Mesendoderm (in vitro differentiated cells): ENCODE measurements at regions not wholly inside any gene's neighbourhood (a gene's known extent, or its start where the extent isn't known, plus 50 kb on each side); places are given as distances from the start of the nearest gene placed in this dataset.

Source experiments
- DNase-seq: peaks from one replicate; pipeline ENCODE4 v3.0.0; 2013
- H2AK5ac ChIP-seq: 2 replicates; pipeline ENCODE4 v1.6.1; 2013; ENCODE audit warnings: low read length, inconsistent platforms
- H2BK120ac ChIP-seq: 2 replicates; pipeline ENCODE4 v1.6.1; 2013; ENCODE audit warnings: low read depth, mild to moderate bottlenecking, low read length, moderate library complexity, mixed read lengths
- H2BK15ac ChIP-seq: replicated peaks from 2 replicates; pipeline ENCODE4 v1.6.1; 2013; ENCODE audit warnings: low read depth, mild to moderate bottlenecking, moderate library complexity
- H2BK5ac ChIP-seq: 2 replicates; pipeline ENCODE4 v1.6.1; 2013; ENCODE audit warnings: low read length, inconsistent platforms
- H3K18ac ChIP-seq: 2 replicates; pipeline ENCODE4 v1.6.1; 2013; ENCODE audit warnings: mild to moderate bottlenecking, low read length, mixed read lengths
- H3K23ac ChIP-seq: one replicate; pipeline ENCODE4 v1.6.1; 2013; ENCODE audit warnings: low read length
- H3K27ac ChIP-seq: 2 replicates; pipeline ENCODE4 v1.5.1; 2013; ENCODE audit warnings: low read depth, mild to moderate bottlenecking, inconsistent platforms, low read length, moderate library complexity
- H3K27me3 ChIP-seq: 2 replicates; pipeline ENCODE4 v1.6.1; 2013; ENCODE audit warnings: low read length, control low read depth, mild to moderate bottlenecking, inconsistent platforms; ENCODE audit not compliant: insufficient read depth, poor library complexity
- H3K36me3 ChIP-seq: 2 replicates; pipeline ENCODE4 v1.6.1; 2013; ENCODE audit warnings: low read length, inconsistent platforms; ENCODE audit not compliant: control insufficient read depth, insufficient read depth
- H3K4ac ChIP-seq: one replicate; pipeline ENCODE4 v1.6.1; 2013; ENCODE audit warnings: low read depth, mild to moderate bottlenecking, low read length, moderate library complexity
- H3K4me1 ChIP-seq: 2 replicates; pipeline ENCODE4 v1.6.1; 2013; ENCODE audit warnings: low read depth, low read length, inconsistent platforms; ENCODE audit not compliant: control insufficient read depth
- H3K4me2 ChIP-seq: 2 replicates; pipeline ENCODE4 v1.6.1; 2013; ENCODE audit warnings: low read length
- H3K4me3 ChIP-seq: 2 replicates; pipeline ENCODE4 v1.5.1; 2013; ENCODE audit warnings: mild to moderate bottlenecking, low read length
- H3K56ac ChIP-seq: one replicate; pipeline ENCODE4 v1.6.1; 2013; ENCODE audit warnings: low read length
- H3K79me1 ChIP-seq: 2 replicates; pipeline ENCODE4 v1.6.1; 2013; ENCODE audit warnings: low read length, inconsistent platforms
- H3K79me2 ChIP-seq: 2 replicates; pipeline ENCODE4 v1.6.1; 2013; ENCODE audit warnings: mild to moderate bottlenecking, low read length; ENCODE audit not compliant: control insufficient read depth, insufficient read depth
- H3K9ac ChIP-seq: 2 replicates; pipeline ENCODE4 v1.6.1; 2013; ENCODE audit warnings: low read length, inconsistent platforms
- H4K5ac ChIP-seq: one replicate; pipeline ENCODE4 v1.6.1; 2013; ENCODE audit warnings: low read length
- H4K8ac ChIP-seq: one replicate; pipeline ENCODE4 v1.6.1; 2013; ENCODE audit warnings: low read depth, mild to moderate bottlenecking, control low read depth, low read length, moderate library complexity
- WGBS: extraction: QIAGEN DNeasy Blood & Tissue Kit; methylation state at CpG from one replicate; pipeline ENCODE4 v1.1.7; 2013; ENCODE audit warnings: low lambda C conversion rate, missing lambda C conversion rate; ENCODE audit not compliant: insufficient coverage; ENCODE audit errors: extremely low coverage; 5-methylcytosine and 5-hydroxymethylcytosine counted together

DNA sequence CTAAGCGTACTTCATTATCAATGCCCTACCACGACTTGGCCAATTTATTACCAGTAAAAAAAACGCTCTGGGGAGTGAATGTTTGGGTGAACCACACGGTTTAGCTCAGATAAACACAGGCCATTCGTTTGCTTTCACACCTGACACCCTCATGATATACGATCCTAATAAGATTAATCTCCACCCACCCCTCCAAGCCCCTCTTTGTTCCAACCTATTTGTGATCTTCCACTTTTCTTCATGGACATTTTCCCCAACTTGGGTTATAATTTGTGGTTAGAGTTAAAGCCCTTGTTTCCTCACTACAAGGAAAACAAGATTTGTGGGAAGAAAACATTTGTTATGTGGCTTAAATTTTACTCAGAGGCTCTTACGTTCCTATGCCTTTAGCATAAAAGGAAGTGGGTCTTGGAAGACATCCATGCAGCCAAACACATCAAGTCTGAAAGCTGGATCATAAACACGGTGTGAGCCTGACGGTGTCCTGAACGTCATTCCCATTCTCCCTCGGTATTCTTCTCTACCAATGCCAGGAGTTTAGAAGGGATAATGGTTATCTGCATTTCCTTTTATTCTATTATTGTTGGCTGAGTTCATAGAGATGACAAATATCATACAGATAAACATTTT, 518.9 kb downstream of the NR2F2 start:
- Histone ChIP-seq H2BK15ac (no peak overlapping the region), H3K27ac (no peak overlapping the region), H2AK5ac (no peak overlapping the region), H4K8ac (no peak overlapping the region), H4K5ac (no peak overlapping the region), H3K36me3 (no peaks in the 10 kb centered on the region), H3K23ac (no peak overlapping the region), H3K4ac (no peak overlapping the region), H3K4me2 (no peak overlapping the region), H3K18ac (no peak overlapping the region), H3K27me3 (no peaks in the 10 kb centered on the region), H3K56ac (no peak overlapping the region), H3K4me3 (no peak overlapping the region), H3K79me1 (no peaks in the 10 kb centered on the region), H3K79me2 (no peaks in the 10 kb centered on the region), H2BK5ac (no peak overlapping the region), H3K9ac (no peak overlapping the region), H3K4me1 (no peaks in the 10 kb centered on the region), H2BK120ac (no peak overlapping the region)
- DNase-seq: no peak
- WGBS: no CpG with 5 or more reads among the region's 11 CpGs

DNA sequence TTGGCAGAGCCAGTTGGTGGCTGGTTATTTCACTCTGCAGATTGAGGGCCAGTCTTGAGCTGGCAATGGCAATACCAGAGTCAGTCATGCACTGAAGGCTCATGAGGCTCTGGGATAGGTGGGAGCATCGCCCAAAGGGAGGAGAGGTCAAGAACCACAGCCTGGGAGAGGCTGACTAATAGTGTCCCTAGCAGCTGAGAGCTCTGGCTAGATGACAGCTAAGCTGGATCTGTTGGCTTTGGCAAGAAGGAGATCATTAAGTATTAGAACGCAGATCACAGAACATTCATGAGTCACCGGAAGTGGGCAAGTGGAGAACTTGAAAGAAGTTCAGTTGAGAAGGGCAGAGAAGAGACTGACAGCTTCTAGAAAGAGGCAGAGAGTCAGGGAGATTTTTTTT, 521.1 kb downstream of the NR2F2 start:
- Histone ChIP-seq H3K79me1 (no peaks in the 10 kb centered on the region), H3K4ac (no peak overlapping the region), H3K4me1 (no peaks in the 10 kb centered on the region), H2BK5ac (no peak overlapping the region), H3K4me2 (no peak overlapping the region), H3K18ac (no peak overlapping the region), H3K23ac (no peak overlapping the region), H3K4me3 (no peak overlapping the region), H3K56ac (no peak overlapping the region), H3K9ac (no peak overlapping the region), H2BK15ac (no peak overlapping the region), H3K27me3 (no peaks in the 10 kb centered on the region), H3K36me3 (no peaks in the 10 kb centered on the region), H4K5ac (no peak overlapping the region), H3K79me2 (no peaks in the 10 kb centered on the region), H3K27ac (no peak overlapping the region), H2BK120ac (no peak overlapping the region), H4K8ac (no peak overlapping the region), H2AK5ac (no peak overlapping the region)
- no peak for DNase-seq
- WGBS: no CpG with 5 or more reads among the region's 3 CpGs

DNA sequence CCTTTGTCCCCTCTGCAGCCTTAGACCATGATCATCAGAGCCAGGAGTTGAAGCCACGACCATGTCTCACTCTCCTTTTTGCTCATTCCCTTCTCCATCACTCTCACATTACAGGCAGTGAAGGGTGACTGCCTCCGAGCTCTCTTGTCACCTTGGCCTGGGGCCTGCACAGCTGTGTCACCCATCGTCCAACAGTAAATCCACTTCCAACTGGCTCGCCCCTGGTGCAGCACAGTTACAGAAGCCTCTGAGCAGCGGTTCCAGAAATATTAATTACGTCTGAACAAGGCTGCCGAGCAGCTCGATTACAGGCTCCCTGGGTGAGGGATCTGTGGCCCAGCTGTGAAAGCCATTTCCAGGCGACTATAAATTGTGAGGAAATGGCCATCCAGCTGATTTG, 528.2 kb downstream of the NR2F2 start:
- Histone ChIP-seq H3K4ac (no peak overlapping the region), H3K4me3 (no peak overlapping the region), H3K18ac (no peak overlapping the region), H3K23ac (no peak overlapping the region), H2BK5ac (no peak overlapping the region), H4K8ac (no peak overlapping the region), H4K5ac (no peak overlapping the region), H3K9ac (no peak overlapping the region), H3K56ac (no peak overlapping the region), H3K36me3 (no peaks in the 10 kb centered on the region), H2AK5ac (no peak overlapping the region), H3K27ac (no peak overlapping the region), H3K27me3 (no peaks in the 10 kb centered on the region), H3K4me1 (no peaks in the 10 kb centered on the region), H3K79me2 (no peaks in the 10 kb centered on the region), H3K79me1 (no peaks in the 10 kb centered on the region), H2BK120ac (no peak overlapping the region), H2BK15ac (no peak overlapping the region), H3K4me2 (no peak overlapping the region)
- whole genome bisulfite sequencing: no CpG with 5 or more reads among the region's 9 CpGs
- no peak for DNase-seq

DNA sequence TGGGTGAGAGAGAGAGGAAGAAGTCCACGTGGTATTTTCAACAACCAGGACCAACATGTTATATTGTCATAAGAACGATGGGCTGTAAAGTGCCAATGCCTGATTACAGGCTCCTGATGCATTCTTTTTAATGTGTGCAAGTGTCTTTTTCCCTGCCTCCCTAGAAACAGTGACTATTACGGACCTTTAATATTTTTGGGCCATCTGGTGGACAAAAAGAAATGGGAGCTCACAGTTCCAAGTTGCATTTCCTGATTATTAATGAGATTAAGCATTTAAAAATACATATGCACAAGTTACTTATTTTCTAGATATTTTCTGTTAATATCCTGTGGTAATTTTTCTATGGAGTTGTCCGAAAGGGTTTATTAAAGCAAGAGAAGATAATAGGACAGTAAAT, 530.2 kb downstream of the NR2F2 start:
- Histone ChIP-seq H3K18ac (no peak overlapping the region), H3K36me3 (no peaks in the 10 kb centered on the region), H4K8ac (no peak overlapping the region), H3K4me2 (no peak overlapping the region), H4K5ac (no peak overlapping the region), H3K79me2 (no peaks in the 10 kb centered on the region), H3K4me1 (no peaks in the 10 kb centered on the region), H2BK15ac (no peak overlapping the region), H3K27me3 (no peaks in the 10 kb centered on the region), H2AK5ac (no peak overlapping the region), H2BK5ac (no peak overlapping the region), H3K4ac (no peak overlapping the region), H3K79me1 (no peaks in the 10 kb centered on the region), H3K27ac (no peak overlapping the region), H2BK120ac (no peak overlapping the region), H3K23ac (no peak overlapping the region), H3K56ac (no peak overlapping the region), H3K4me3 (no peak overlapping the region), H3K9ac (no peak overlapping the region)
- WGBS: no CpG with 5 or more reads among the region's 4 CpGs
- no peak for DNase-seq

DNA sequence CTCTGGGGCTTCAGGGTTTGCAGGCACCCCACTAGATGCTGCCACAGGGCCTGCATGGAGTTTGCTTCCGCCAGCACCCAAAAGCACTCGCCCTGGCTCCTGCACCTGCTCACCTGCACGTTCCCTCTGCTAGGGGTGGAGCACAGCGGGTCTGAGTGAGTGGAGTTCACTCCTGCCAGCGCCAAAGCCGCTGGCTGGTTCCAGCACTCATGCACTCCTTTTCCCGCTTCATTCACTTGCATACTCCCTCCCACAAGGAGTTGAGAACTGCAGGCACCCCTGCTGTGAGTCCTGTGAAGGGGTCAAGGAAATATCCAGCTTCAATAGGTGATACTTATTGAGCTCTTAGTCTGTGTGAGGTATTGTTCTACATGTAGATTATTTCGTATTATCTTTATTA, 537.5 kb downstream of the NR2F2 start:
- Histone ChIP-seq H4K5ac (no peak overlapping the region), H3K23ac (no peak overlapping the region), H3K56ac (no peak overlapping the region), H3K79me2 (no peaks in the 10 kb centered on the region), H2BK15ac (no peak overlapping the region), H2BK120ac (no peak overlapping the region), H3K4me2 (no peak overlapping the region), H4K8ac (no peak overlapping the region), H3K4me3 (no peak overlapping the region), H2BK5ac (no peak overlapping the region), H3K27me3 (no peaks in the 10 kb centered on the region), H2AK5ac (no peak overlapping the region), H3K79me1 (no peaks in the 10 kb centered on the region), H3K18ac (no peak overlapping the region), H3K27ac (no peak overlapping the region), H3K4ac (no peak overlapping the region), H3K4me1 (no peaks in the 10 kb centered on the region), H3K9ac (no peak overlapping the region), H3K36me3 (no peaks in the 10 kb centered on the region)
- no CpG with 5 or more reads among the region's 8 CpGs for WGBS
- no peak for DNase-seq

DNA sequence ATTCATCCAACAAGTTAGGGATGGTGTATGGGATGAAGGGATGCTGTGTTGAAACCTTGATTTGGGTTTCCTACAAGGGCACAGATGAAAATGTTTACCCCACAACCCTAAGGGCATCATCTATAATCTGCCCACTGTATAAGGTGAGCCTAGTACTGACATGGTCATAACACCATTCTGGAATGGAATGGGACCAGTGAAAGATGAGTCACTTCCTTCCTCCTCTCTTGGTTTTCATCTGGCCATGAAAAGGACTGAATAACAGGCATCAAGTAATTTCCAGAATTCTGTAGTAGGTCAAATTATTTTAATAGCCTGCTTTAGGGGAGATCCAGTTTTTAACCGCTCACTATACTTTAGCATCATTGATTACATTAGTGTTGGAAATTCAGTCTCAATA, 538.6 kb downstream of the NR2F2 start:
- no peak overlapping the region for H3K4me2 ChIP-seq
- no CpG with 5 or more reads among the region's 1 CpG for WGBS
- no peak overlapping the region for H2BK15ac ChIP-seq
- H4K8ac ChIP-seq: no peak overlapping the region
- H3K79me1 ChIP-seq: no peaks in the 10 kb centered on the region
- H3K23ac ChIP-seq: no peak overlapping the region
- H2BK5ac ChIP-seq: no peak overlapping the region
- no peak overlapping the region for H3K18ac ChIP-seq
- no peak overlapping the region for H3K56ac ChIP-seq
- H3K4me1 ChIP-seq: no peaks in the 10 kb centered on the region
- no peak overlapping the region for H3K27ac ChIP-seq
- DNase-seq: no peak
- H3K27me3 ChIP-seq: no peaks in the 10 kb centered on the region
- no peak overlapping the region for H3K9ac ChIP-seq
- H2AK5ac ChIP-seq: no peak overlapping the region
- no peaks in the 10 kb centered on the region for H3K36me3 ChIP-seq
- no peaks in the 10 kb centered on the region for H3K79me2 ChIP-seq
- no peak overlapping the region for H2BK120ac ChIP-seq
- H3K4ac ChIP-seq: no peak overlapping the region
- H4K5ac ChIP-seq: no peak overlapping the region
- H3K4me3 ChIP-seq: no peak overlapping the region
